OCI-LY7 (cell line): ENCODE measurements at regions not wholly inside any gene's neighbourhood (a gene's known extent, or its start where the extent isn't known, plus 50 kb on each side); places are given as distances from the start of the nearest gene placed in this dataset.

ENCODE experiments used
- CTCF ChIP-seq: fragments of 200-600 bp; sonication (generic); conservative IDR thresholded peaks from 2 replicates; pipeline ENCODE4 v1.5.1; 2014; ENCODE audit warnings: mild to moderate bottlenecking, antibody characterized with exemption, low read length, moderate library complexity, mixed read lengths
- EZH2phosphoT487 ChIP-seq: fragments of 200-600 bp; sonication (generic); IDR thresholded peaks from 2 replicates; pipeline ENCODE4 v1.6.1; 2018; ENCODE audit warnings: low read depth, borderline replicate concordance, mild to moderate bottlenecking, mixed run types, antibody characterized with exemption, low read length, moderate library complexity, mixed read lengths

DNA sequence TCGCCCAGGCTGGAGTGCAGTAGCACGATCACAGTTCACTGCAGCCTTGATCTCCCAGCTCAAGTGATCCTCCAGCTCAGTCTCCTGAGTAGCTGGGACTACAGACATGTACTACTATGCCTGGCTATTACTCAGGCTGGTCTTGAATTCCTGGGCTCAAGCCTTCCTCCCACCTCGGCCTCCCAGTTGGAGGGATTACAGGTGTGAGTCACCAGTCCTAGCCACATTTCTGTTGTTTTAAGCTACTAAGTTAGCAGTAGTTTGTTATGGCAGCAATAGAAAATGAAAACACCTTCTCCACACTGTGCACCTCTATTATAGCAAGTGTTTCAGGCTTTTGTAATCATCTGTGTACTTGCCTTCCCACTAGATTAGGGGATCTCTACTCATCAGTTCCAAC is 588.9 kb upstream of the TLE4 start:
- TF ChIP-seq CTCF, result no peak
- no peak for TF ChIP-seq EZH2phosphoT487
